ENCODE measurements at regions not wholly inside any gene's neighbourhood (a gene's known extent, or its start where the extent isn't known, plus 50 kb on each side); places are given as distances from the start of the nearest gene placed in this dataset.

DNA sequence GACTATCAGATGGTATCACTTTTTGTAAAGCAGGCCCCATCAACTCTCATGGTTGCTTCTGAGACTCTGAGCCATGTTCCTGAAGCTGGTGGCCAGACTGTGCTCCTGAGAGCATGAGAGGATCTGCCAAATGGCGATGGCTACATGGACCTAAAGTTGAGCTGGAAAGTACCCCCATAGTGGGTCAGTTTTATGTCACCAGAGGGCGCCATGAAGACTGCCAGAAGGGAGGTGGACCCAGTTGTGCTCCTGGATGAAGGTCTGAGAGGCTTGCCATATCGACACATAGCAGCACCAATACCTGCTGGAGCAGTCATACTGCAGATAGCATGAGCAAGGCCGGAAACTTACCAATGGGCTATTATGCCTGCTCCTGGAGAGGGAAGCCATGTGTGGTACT lies 105.7 kb downstream of the SLITRK2 start:
- Histone ChIP-seq H3K36me3 (no peaks in the 10 kb centered on the region), H3K27me3 (no peaks in the 10 kb centered on the region), H3K4me1 (no peaks in the 10 kb centered on the region), H3K4me3 (no peak overlapping the region), H3K9me3 (peaks cover 0 to 4% (median 0%) of the 10 kb centered on the region in 11 donors), H3K27ac (no peak overlapping the region)
- intact Hi-C loops (cut with DNase I), result no loop called here
- WGBS, 2 donors, result 81 to 95% methylated on average over 4 of the region's 4 CpGs
- TF ChIP-seq, protein P1, sequence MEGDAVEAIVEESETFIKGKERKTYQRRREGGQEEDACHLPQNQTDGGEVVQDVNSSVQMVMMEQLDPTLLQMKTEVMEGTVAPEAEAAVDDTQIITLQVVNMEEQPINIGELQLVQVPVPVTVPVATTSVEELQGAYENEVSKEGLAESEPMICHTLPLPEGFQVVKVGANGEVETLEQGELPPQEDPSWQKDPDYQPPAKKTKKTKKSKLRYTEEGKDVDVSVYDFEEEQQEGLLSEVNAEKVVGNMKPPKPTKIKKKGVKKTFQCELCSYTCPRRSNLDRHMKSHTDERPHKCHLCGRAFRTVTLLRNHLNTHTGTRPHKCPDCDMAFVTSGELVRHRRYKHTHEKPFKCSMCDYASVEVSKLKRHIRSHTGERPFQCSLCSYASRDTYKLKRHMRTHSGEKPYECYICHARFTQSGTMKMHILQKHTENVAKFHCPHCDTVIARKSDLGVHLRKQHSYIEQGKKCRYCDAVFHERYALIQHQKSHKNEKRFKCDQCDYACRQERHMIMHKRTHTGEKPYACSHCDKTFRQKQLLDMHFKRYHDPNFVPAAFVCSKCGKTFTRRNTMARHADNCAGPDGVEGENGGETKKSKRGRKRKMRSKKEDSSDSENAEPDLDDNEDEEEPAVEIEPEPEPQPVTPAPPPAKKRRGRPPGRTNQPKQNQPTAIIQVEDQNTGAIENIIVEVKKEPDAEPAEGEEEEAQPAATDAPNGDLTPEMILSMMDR (IDR thresholded peaks at IDR 0.05), result no peak
- ATAC-seq (no peak), DNase-seq (no peak)

DNA sequence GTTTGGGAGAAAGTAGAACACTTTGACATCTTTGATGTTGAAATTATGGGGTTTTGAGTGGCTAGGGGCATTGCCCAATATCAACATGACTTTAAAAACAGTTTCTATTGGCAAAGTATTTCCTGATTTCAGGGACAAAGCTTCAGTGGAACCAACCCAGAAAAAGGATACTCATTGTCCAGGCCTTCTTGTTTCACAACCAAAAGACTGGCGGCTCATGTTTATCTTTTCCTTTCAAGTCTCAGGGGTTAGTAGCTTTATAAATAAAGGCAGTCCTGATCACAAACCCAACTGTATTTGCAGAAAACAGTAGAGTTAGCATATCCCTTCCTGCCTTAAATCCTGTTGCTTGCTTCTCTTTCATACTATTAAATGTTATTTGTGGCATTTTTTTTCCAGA lies 119.1 kb downstream of the SLITRK2 start:
- TF ChIP-seq, protein P1 (IDR thresholded peaks at IDR 0.05), result no peak
- WGBS, 2 donors, result 63 to 69% methylated on average over 1 of the region's 1 CpG
- no peak for ATAC-seq

DNA sequence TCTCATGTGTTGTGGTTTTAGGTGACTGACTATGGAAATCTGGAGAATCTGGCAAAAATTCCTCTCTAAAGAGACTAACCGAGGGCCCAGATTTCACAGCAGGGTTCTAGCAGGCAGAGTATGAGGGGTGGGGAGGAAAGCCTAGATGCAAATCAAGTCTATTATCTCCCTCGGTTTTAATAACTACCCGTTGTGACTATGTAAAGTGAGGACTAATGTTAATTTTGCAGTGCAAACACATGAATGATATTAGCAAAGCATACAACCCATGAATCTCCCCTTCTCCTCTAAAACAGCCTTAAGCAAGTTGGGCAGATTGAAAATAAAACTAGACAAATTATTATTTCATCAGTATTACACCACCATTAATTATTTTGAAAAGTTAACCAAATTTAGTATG lies 131.4 kb downstream of the SLITRK2 start:
- DNase-seq (no peak), ATAC-seq (no peak)
- H3K27ac ChIP-seq, result no peak overlapping the region
- WGBS, 2 donors, result 51 to 62% methylated on average over 3 of the region's 3 CpGs
- TF ChIP-seq, protein P1 (IDR thresholded peaks at IDR 0.05), result no peak
- H3K27me3 ChIP-seq, result no peaks in the 10 kb centered on the region
- H3K9me3 ChIP-seq, result peaks cover 0 to 7% (median 0%) of the 10 kb centered on the region in 11 donors
- no peaks in the 10 kb centered on the region for H3K36me3 ChIP-seq
- H3K4me1 ChIP-seq, result no peaks in the 10 kb centered on the region
- intact Hi-C loops (cut with DNase I), result no loop called here
- H3K4me3 ChIP-seq, result no peak overlapping the region

More for the DNA sequence above, 119.1 kb downstream of the SLITRK2 start:
- Histone ChIP-seq H3K36me3 (no peaks in the 10 kb centered on the region), H3K27ac (no peak overlapping the region), H3K27me3 (no peaks in the 10 kb centered on the region), H3K4me1 (no peaks in the 10 kb centered on the region), H3K4me3 (no peak overlapping the region), H3K9me3 (peaks cover 0 to 26% (median 0%) of the 10 kb centered on the region in 11 donors)
- intact Hi-C loops (cut with DNase I), result no loop called here
- DNase-seq, result no peak

DNA sequence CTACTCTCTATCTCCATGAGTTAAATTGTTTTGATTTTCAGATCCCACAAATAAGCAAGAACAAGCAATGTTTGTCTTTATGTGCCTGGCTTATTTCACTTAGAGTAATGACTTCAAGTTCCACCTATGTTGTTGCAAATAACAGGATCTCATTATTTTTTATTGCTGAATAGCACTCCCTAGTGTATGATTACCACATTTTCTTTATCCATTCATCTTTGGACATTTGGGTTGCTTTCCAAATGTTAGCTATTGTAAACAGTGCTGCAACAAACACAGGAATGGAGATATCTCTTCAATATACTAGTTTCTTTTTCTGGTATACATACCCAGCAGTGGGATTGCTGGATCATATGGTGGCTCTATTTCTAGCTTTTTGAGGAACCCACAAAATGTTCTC lies 136.0 kb downstream of the SLITRK2 start:
- no peak overlapping the region for H3K27ac ChIP-seq
- no peaks in the 10 kb centered on the region for H3K36me3 ChIP-seq
- no peaks in the 10 kb centered on the region for H3K4me1 ChIP-seq
- H3K9me3 ChIP-seq, result peaks cover 0 to 7% (median 0%) of the 10 kb centered on the region in 11 donors
- intact Hi-C loops (cut with DNase I), result no loop called here
- DNase-seq (no peak), ATAC-seq (no peak)
- no peaks in the 10 kb centered on the region for H3K27me3 ChIP-seq
- TF ChIP-seq, protein P1 (IDR thresholded peaks at IDR 0.05), result no peak
- no peak overlapping the region for H3K4me3 ChIP-seq

All from heart right ventricle (tissue), 16 donors.